ENCODE measurements at regions not wholly inside any gene's neighbourhood (a gene's known extent, or its start where the extent isn't known, plus 50 kb on each side); places are given as distances from the start of the nearest gene placed in this dataset.
"Not testable (repeated sequence)": the region's sequence is repeated elsewhere in the genome, so short reads cannot be mapped to it uniquely, and the experiment has no call there.

DNA sequence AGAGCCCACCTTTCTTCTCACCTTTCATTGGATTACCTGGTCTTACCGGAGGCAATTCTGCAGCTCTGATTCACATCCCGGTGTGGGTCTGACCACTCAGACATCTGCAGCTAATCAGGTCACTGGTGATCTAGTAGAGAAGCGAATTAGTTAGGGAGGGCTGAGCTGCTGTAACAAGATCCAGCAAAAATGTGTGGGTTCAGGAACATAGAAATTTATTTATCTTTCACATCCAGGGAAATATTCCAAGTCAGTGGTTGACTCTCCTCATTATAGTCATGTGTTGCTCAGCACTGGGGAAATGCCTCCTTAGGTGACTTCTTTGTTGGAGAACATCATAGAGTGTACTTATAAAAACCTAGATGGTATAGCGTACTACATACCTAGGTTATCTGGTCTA is 218.7 kb upstream of the PELI2 start:
- no peak for DNase-seq

DNA sequence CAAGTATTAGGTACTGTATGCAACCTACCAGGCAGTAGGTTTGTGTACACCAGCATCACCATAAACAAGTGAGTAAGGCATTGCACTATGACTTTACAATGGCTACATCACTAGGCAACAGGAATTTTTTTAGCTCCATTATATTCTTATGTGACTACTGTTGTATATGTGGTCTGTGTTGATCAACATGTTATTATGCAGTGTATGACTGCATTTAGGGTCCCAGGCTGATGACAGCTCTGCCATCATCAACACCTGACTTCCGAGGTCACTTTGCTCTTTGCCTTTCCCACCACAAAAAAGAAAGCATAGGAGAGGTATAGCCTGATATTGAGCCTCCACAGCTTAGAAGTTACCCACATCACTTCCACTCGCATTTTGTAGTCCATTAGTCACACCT is 217.5 kb upstream of the PELI2 start:
- no peak for DNase-seq

DNA sequence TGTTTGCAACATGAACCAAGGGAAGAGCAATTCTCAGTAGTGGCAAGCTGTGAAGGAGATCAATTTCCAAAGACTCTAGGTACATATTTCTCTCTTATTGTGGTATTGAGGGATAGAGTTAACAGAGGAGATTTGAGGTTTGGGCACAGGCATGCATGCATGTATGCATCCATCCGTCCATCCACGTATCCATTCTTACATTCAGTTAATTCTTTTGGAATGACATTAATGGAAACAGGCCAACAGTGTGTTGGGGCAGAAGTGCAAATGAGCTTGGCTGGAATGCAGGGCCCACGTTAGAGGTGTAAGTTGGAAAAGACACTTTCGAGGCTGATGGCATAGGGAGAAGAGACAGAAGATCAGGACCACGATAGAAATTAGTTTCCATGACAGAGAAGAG is 216.9 kb upstream of the PELI2 start:
- DNase-seq: no peak

DNA sequence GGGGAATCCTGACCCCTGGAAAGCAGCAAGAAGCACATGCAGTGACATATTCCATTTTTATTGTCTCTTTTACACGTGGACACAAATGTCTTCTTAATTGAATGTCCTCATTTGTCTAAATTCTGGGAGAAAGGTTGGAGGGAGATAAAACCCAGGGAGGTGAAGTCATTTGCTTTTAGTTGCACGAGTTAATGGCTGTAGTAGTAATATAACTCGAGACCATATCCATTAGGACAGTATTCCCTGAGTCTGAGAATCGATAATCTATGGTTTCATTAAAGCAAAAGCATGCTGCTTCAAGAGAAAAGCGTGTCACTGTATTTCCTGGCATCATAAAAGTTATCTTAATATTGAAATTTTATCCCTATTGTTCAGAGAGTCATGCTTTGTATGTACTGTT is 216.0 kb upstream of the PELI2 start:
- no peak for DNase-seq

DNA sequence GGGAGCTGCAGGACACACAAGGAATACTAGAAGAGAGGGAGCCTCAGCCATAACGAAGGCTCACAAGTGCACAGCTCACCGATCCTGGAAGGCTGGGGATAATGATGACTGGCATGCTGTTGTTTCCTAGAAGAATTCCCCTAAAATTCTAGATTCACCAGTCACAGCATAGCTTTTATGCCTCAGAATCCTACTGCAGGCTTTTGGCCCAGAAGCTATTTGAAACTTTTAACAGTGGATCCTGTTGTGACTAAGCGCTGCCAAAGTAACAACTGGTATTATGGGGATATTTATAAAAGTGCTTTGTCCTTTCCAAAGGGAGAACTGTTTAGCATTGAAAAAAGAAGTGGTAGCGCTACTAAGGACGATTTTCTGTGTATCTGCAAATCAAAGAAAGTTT is 214.1 kb upstream of the PELI2 start:
- DNase-seq: no peak

DNA sequence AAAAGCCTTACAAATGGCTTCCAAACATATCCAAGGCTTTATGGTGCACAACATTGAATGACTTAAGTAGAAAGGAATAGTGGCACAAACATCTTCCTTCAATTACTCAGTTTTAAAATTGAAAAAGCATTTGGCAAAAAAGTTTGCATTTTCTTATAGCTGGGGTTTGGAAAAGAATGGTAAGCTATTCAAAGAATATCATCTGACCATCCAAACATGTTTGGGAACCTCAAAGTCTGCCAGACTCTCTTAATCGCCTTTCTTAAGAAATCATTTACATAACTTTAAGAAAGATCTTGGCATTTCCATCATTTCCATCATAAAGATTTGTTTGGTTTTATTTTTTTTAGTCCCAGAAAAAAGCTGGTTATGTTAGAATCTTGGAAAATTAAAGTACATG is 210.1 kb upstream of the PELI2 start:
- DNase-seq: no peak

DNA sequence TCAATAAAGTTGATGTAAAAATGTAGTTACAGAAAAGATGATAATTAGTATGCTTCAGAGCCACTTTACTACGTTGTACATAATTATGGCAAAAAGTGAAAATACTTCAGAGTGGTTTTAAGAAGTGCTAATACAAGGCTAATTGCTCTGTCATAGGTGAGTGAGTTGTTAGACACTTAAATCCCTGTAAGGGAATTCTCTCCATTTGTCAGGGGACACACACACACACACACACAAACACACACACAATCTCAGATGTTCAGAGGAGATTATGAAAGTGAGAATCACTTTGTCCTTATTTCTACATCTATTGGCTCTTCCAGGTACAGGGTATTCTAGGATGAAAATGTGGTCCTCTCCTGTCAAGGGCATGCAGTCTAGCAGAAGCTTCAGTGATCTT is 208.3 kb upstream of the PELI2 start:
- DNase-seq: no peak

DNA sequence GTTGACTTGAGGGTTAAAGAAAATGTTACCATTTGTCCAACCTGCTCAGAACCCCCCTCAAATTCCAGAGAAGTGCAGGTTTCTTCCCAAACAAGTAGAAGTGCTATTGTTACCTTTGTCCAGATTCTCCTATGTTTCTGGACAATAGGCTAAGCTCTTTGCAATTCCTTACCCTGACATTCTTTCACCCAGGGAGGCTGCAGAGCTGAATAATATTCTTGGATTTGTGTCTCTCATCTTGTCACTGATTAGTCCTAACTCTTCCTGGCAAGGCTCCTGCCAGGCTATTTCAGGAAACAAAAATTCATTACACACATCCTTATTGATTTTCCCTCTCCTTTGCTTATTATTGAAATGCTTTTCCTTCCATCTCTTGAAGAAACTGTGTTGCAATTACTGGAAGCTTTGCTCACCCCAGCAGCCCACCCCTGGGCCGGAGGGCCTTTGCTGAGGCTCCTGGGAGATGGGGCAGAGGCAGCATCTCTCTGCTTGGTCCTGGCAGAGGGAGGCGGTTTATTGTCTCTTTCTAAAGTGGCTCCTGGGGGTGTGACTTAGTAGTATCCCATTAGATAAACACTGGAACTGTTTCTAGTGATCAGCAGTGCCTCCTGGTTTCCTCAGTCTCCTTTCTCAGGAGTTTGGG is 207.5 kb upstream of the PELI2 start:
- no peak for DNase-seq

DNA sequence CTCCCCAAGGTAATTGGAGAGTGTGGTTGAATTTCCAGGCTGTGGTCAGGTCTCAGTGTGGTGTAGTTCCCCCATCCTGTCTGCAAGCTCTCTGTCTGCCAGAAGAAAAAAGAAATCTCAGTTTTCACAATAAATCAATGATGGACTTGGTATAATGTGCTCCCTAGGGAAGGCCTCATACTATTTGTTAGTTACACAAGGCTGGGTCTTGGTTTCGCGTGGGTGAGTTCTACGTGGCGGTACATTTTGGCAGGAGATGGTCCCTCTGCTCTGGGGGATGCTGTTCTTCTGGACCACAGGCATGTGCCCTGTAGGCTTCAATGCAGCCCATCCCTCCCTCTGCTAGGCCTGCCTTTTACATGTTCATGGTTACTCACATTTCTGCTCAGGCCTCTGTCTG is 206.4 kb upstream of the PELI2 start:
- no peak for DNase-seq

DNA sequence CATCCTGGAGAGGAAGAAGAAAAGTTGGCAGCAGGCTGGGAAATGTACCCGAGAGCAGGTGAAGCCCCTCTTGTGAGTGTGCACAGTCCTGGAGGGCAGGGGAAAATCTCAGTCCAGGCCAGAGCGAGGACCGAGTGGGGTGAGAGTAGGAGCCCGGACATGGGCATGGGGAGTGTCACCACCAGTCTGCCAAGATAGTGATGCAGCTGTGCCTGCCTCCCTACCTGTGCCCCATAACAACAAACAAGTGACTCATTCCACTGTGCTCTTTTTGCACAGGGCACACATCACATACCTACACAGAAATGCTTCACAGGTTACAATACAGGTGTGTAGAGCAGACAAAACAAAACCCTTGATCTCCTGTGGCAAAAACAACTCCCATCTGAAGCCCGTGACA is 205.9 kb upstream of the PELI2 start:
- DNase-seq: no peak

DNA sequence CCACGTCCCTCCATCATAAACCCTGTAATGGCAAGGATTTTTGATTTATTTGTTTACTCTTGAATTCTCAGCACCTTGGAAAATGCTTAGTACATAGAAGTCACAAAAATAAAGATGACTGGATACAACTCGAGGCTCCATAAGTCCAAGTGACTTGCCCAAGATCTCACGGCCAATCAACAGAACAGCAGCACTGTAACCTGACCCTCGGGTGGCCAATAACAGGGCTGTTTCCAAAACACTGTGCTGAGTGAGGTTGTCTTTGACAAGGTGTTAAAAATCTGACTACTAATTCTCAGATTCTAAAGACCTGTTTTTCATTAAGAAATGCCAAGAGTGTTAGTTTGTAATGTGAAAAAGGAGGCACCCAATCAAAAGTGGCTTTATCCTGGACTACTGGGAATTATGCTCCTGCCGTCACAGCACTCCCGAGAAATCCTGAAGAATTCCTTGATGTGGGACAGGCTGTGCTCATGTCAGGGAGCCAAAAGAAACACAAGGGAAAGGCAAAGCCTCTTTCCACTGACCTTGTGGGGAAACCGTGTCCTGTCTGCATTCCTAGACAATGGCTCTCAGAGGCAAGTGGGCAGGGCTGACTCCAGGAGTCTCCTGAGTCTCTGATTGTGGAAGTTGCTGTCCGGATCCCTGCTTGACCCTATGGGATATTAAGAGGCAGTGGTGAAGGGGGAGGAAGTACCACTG is 204.7 kb upstream of the PELI2 start:
- no peak for DNase-seq

DNA sequence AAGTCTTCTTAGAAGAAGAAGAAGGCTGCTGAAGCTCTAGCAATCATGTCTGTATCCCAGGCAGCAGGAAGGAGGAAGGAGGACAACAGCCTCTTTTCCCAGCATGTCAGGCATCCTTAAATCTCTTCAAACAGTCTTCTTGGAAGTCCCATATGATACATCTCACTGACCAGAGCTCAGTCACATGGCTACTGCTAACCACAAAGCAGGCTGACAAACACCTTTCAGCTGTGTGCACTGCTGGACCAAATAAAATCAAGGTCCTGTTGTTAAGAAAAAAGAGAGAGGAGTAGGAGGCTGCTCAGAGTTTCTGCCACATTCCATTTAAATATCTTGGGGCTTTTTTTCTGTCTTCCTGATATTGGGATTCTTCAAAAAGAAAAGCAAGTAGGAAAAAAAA is 203.4 kb upstream of the PELI2 start:
- DNase-seq: no peak

DNA sequence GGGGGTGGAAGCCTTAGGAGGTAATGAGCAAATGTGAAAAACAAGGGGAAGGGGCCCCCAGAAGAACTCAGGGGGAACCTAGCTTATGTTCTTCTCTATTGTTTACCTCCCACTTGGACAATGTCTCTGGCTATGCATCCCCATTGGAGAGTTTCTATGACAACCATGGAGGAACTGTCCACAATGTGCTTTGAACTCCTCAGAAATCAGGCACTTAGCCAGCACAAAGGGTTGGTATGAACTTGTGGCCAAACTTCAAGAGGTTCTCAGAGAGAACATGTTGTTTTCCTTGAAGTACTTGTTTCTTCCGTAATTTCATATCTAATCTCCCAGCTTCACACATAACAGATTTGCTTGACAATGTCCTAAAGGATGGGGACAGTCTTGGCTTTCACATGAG is 202.8 kb upstream of the PELI2 start:
- no peak for DNase-seq

DNA sequence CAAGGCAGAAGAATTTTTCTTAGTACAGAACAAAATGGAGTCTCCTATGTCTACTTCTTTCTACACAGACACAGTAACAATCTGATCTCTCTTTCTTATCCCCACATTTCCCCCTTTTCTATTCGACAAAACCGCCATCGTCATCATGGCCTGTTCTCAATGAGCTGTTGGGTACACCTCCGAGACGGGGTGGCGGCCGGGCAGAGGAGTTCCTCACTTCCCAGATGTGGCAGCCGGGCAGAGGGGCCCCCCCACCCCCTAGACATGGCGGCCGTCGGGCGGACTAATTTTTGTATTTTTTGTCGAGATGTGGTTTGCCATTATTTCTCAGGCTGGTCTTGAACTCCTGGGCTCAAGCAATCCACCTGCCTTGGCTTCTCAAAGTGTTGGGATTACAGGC is 198.4 kb upstream of the PELI2 start:
- not testable (repeated sequence) for DNase-seq

DNA sequence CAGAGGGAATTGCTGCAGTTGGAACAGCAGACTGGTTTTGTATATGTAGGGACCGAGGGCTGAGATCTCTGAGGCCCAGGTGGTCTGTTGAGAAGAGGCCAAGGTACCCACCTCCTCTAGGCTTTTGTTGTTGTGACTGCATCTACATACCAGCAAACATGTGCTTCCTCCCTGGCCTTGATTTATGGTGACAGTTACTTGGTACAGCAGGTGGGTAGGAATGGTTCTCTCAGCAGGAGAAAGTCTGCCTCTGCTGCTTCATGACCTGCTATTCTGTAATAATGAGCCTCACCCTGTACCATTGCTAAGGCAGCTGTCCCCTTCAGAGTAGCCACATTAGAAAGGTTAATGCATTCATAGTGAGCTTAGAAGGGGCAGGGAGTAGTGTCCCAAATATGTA is 196.7 kb upstream of the PELI2 start:
- no peak for DNase-seq

DNA sequence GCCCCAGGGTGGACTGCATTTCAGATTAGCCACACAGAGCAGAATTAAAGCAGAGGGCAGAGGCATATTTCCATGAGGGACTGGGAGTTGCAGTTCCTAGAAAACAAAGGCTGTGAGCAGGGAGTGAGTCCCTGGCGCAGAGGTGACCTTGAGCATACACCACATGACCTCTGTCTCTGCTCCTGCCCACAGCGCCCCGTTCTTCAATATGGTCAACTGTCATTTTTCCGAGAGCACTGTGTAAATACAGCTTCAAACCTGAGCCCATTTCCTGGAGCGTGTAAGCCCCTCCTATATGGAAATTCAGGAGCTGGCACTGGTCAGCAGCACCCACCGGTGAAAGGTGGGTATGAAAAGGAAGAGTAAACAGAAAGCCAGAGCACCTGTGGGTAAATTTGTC is 192.2 kb upstream of the PELI2 start:
- DNase-seq: no peak

DNA sequence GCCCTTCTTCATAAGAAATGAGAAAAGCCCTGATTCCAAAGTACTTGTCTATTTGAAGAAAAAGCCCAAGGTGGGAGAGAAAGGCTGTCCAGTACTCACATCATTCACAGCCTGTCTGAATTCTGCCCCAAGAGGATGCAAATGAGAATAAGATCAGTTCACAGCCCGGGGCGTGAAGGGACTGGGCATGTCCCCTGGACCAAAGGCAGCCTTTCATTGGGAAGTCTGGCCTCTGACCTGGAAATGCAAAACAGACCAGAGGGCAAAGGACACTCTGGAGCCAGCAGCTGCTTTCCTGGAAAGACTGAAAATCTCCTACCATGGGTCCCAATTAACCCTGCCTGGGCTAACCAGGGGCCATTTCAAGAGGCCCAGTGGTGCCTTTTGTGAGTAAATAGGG is 191.2 kb upstream of the PELI2 start:
- DNase-seq: no peak

DNA sequence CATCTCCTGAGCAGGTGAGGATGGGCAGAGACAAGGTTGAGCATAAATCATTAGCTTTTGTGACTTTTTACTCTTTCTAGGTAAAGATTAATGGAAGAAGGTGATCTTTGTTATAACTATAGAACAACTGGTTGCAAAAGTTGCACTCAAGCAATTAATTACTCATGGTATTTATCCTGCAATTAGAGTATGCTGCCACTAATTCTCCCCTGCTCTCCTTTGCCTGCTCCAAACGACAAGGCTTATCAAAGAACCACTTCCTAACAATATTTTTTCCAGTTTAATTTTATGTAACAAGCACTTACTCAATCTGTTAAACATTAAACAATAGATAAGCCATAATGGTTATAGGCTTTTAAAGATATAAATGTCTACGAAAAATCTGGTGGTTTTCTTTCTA is 189.9 kb upstream of the PELI2 start:
- no peak for DNase-seq

DNA sequence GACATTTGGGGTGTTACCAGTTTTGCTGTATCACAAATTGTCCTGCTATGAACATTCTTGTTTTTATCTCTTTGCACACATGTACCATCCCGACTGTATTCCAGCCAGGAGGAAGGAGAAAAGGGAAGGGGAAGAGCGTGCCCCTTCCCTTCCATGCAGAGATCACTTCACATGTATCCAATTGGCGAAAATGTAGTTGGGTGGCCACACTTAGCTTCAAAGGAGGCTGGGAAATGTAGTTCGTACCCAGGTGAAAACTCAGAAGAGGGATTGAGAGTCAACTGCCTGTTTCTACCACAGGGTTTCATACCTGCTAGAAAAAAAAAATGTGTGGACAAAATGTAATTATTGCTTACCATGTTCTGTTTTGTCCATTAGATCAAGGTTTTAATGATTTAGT is 189.1 kb upstream of the PELI2 start:
- DNase-seq: no peak

DNA sequence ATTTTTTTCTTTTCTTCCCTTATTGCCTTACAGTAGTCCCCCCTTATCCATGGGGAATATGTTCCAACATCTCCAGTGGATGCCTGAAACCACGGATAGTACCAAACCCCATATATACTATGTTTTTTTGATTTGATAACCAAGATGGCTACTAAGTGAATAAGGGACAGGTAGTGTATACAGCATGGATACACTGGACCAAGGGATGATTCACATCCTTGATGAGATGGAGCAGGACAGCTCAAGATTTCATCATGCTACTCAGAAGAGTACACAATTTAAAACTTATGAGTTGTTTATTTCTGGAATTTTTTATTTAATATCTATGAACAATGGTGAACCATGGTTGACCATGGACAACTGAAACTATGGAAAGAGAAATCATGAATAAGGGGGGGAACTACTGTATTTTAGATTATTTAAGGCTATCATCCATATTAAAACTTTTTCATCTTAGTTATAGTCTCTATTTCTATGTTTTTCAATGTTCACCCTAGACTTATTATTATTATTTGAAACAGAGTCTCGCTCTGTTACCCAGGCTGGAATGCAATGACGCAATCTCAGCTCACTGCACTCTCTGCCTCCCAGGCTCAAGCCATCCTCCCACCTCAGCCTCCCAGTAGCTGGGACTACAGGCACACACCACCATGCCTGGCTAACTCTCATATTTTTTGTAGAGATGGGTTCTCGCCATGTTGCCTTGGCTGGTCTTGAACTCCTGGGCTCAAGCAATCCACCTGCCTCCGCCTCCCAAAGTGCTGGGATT is 188.0 kb upstream of the PELI2 start:
- no peak for DNase-seq

DNA sequence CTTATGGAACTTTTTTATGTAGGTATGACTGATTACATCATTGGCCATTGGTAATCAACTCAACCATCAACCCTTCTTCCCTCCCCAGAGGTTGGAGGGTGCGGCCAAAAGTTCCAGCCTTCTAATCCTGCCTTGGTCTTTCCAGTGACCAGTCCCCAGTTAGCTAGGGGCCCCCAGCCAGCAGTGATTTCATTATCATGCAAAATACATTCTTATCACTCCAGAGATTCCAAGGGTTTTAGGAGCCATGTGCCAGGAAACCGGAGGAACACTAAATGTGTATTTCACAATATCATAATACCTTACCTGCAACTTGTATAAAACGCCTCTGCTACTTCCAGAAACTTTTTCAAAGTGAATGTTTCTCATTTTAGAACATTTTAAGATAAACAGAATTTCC is 181.5 kb upstream of the PELI2 start:
- DNase-seq: no peak

DNA sequence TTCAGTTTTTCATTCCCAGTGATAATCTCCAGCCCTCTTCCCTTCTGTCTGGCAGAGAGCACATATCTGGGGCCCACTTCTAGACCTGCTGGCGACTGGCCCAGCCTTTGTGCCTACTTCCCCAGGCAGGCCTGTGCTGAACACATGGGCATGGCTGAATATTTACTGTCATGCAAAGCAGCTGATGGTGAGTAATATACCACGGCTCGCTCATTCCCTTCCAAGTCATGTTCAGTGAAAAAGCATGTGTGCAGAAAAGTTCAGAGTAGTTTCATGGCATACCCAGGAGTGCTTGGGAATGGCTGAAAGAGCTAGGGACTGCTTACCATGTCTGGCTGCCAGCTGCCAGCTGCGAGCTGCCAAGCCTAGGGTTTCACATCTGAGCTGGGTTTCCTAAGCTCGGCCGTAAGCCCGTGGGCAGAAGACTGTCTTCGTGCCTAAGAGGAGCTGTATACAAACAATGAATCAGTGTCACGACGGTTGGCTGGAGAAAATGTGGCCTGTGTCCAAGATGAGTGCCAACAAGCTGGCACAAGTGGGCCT is 179.9 kb upstream of the PELI2 start:
- peak; percentile 3 for DNase-seq

DNA sequence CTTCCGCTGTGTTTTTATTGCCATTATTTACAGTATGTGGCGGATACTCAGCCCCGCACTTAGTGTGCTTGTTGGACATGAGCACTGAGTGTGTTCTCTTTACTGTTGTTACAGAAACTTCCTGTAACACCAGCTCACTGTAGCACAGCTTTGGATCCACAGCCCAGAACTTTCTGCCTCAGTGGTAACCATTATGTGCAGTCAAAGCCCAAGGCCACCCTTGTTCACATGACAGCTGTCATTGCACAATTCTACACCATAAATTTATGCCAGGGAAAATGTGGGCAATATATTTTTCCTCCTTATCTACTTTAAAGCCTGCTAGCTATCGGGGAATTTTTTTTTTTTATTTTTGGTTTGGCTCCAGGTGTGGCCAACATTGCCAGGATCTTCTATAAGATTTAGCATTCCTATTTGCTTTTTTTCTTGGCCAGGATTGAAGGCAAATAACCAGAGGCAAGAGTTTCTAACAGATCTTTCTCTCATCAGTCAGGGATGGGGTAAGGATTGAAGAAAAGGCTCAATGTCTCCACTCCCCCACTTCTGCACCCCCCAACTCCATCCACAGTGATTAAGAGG is 176.0 kb upstream of the PELI2 start:
- no peak for DNase-seq

DNA sequence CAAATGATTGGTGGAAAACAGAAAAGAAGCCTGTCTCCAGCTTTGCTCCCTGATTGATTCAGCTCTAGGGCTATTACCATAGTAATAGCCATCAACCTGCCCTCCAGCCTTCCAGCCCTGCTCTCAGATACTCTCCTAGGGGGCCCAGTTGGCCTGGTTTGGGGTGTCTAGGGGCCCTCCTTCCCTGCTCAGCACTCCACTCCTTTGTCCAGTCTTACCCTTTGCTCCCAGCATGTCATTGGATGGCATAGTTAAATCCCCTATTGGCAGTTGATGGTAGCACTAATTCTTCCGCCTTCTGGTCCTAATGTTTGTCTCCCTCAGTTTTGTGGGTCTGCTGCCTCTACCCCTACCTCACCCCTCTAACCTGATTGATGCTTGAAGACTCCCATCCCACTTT is 175.4 kb upstream of the PELI2 start:
- DNase-seq: no peak

Data from GOT3 (cell line).